ENCODE measurements at regions not wholly inside any gene's neighbourhood (a gene's known extent, or its start where the extent isn't known, plus 50 kb on each side); places are given as distances from the start of the nearest gene placed in this dataset.

- TF ChIP-seq CTCF (IDR thresholded peaks at IDR 0.05) (no peak), POLR2A (IDR thresholded peaks at IDR 0.05) (no peak)
Measured at GRCh38 chr3:197424266-197424665, 125.9 kb upstream of the DLG1 start.
